ENCODE measurements at regions not wholly inside any gene's neighbourhood (a gene's known extent, or its start where the extent isn't known, plus 50 kb on each side); places are given as distances from the start of the nearest gene placed in this dataset.

DNA sequence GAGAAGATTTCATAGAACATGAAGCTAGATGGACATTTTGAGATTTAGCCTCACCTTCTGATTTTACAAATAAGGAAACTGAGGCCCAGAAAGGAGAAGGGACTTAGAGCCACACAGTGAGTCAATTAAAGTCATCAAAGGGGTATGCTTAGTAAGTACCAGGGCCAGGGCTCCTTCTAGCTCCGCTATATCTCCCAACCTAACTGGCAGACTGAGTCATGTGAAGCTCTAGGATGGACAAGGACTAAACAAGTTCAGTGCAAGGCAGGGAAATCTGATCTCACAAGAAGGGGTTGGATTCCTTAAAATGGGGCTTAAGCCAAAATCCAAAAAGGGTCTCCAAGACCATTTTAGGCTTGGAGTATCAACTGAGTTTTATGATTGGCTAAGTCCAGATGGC lies 215.8 kb downstream of the PHLDA1 start:
- TF ChIP-seq, protein P1, sequence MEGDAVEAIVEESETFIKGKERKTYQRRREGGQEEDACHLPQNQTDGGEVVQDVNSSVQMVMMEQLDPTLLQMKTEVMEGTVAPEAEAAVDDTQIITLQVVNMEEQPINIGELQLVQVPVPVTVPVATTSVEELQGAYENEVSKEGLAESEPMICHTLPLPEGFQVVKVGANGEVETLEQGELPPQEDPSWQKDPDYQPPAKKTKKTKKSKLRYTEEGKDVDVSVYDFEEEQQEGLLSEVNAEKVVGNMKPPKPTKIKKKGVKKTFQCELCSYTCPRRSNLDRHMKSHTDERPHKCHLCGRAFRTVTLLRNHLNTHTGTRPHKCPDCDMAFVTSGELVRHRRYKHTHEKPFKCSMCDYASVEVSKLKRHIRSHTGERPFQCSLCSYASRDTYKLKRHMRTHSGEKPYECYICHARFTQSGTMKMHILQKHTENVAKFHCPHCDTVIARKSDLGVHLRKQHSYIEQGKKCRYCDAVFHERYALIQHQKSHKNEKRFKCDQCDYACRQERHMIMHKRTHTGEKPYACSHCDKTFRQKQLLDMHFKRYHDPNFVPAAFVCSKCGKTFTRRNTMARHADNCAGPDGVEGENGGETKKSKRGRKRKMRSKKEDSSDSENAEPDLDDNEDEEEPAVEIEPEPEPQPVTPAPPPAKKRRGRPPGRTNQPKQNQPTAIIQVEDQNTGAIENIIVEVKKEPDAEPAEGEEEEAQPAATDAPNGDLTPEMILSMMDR (IDR thresholded peaks at IDR 0.05; ENCODE audit: insufficient read depth, low read length, poor library complexity, severe bottlenecking) = no peak
- no peaks in the 10 kb centered on the region for H3K27me3 ChIP-seq (ENCODE audit: control insufficient read depth, insufficient read depth, low read length)
- no peak for DNase-seq (ENCODE audit: low read depth)
- no peaks in the 10 kb centered on the region for H3K36me3 ChIP-seq (ENCODE audit: control insufficient read depth, insufficient read depth, low read length)
- no peak overlapping the region for H3K4me3 ChIP-seq (ENCODE audit: low read depth, low read length)

DNA sequence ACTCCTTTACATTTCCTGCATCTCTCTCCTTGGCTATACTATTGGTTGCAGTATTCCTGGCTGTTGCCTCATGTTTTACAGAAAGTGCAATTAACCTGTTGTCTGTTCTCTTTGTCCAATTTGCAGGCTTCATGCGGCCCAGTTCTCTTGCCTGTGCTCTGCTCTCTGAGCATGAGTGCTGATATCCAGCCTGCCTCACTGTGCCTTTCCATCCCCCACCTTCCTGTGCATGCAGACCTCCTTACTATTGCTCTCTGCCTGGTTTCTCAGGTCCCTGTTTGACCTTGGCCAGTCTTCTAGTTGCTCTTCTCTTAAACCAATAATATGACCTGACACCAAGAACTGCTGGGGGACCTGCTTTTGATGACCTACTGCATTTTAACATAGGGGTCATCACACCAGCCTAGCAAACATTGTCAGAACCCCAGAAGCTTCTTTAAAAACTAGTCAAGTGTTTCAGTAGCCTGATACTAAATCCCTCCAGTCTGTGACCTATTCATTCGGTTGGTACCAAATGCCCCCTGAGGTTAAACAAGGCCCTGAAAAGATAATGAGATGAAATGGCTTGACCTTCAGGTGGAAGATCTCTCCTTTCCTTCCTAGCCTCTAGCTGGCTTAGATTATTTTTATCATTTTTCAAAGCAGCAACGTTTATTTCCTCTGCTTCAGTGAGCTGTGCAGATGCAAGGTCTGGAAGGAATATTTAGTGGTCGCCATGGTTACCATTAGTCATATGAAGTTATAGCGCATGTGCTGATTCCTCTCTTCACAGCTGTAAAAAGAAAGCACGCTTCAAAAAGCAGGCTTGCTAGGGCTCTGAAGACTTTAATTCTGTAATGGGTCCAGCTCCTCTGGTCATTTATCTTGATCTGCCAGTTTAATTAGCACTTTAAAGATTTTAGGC lies 216.5 kb downstream of the PHLDA1 start:
- H3K4me3 ChIP-seq (ENCODE audit: low read depth, low read length) = no peak overlapping the region
- TF ChIP-seq, protein P1 (IDR thresholded peaks at IDR 0.05; ENCODE audit: insufficient read depth, low read length, poor library complexity, severe bottlenecking) = no peak
- H3K27me3 ChIP-seq (ENCODE audit: control insufficient read depth, insufficient read depth, low read length) = no peaks in the 10 kb centered on the region
- H3K36me3 ChIP-seq (ENCODE audit: control insufficient read depth, insufficient read depth, low read length) = no peaks in the 10 kb centered on the region
- DNase-seq (ENCODE audit: low read depth) = peak; percentile 92

DNA sequence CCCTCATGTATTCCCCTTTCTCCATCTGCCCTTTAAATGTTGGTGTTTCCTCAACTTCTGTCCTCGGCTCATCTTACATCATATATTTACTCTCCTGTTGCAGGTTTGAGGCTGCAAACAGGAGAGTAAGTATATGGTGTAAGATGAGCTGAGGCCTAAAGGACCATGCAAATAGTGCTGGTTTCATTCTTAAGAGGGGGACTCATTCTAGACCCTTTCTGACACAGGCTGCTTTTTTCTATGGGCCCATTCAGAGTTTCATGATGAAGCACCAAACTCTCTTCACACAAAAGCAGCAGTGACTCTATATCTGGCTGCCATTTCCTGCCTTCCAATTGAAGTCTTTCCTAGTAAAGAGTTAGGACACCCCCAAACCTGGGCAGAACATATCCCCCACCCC lies 218.5 kb downstream of the PHLDA1 start:
- no peaks in the 10 kb centered on the region for H3K36me3 ChIP-seq (ENCODE audit: control insufficient read depth, insufficient read depth, low read length)
- H3K4me3 ChIP-seq (ENCODE audit: low read depth, low read length) = no peak overlapping the region
- H3K27me3 ChIP-seq (ENCODE audit: control insufficient read depth, insufficient read depth, low read length) = no peaks in the 10 kb centered on the region
- TF ChIP-seq, protein P1 (IDR thresholded peaks at IDR 0.05; ENCODE audit: insufficient read depth, low read length, poor library complexity, severe bottlenecking) = no peak
- no peak for DNase-seq (ENCODE audit: low read depth)

DNA sequence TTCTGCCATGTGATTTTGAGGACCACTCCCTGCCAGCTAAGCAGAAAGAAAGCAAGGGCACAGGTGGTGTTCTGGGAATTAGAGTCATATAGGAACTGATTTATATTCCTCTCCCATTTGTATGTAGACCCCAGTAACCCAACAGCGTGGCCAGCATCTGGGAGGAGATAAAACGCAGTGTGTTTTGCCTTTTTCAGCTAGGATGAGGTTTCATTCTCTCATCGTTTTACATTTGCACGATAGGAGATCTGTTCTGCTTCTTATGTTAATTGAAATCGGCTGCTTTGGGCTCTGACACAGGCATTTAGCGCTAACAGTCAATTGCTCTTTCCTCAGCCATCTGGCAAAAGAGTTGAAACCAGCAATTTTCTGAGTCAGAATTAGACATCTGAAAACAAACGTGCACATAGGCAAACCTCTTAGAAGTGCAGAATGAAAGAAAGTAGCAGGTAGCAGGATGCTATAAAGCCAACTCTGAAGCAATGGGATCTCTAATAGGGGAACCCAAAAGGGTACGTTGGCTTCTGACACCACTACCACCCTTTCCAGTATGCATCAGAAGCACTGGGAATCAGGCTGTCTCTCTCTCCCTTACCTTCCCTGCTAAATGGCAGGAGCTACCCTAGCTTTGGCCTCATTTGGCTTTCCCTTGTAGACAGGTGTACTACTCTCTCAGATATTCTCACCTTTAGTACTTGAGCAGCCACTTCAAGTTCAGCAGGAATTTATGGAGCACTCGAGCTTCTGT lies 219.1 kb downstream of the PHLDA1 start:
- TF ChIP-seq, protein P1 (IDR thresholded peaks at IDR 0.05; ENCODE audit: insufficient read depth, low read length, poor library complexity, severe bottlenecking) = no peak
- Histone ChIP-seq H3K36me3 (ENCODE audit: control insufficient read depth, insufficient read depth, low read length) (no peaks in the 10 kb centered on the region), H3K27me3 (ENCODE audit: control insufficient read depth, insufficient read depth, low read length) (no peaks in the 10 kb centered on the region), H3K4me3 (ENCODE audit: low read depth, low read length) (no peak overlapping the region)
- DNase-seq (ENCODE audit: low read depth) = no peak

DNA sequence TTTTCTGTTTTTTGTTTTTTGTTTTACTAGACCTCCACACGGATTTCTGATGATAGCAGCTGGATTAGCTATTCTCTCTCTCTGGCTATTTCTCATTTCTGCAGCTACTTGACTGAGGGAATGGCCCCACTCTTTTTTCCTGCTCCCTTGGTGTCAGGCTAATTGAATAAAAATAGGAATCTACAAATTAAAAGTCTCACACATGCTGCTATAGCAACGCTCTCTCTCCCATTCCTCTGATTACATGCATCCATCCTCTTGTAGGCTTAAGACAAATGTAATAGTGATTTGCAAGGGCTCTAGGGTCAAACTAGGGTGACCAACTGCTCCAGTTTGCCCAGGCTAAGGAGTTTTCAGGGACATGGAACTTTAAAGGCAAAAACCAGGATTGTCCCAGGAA lies 221.8 kb downstream of the PHLDA1 start:
- Histone ChIP-seq H3K27me3 (ENCODE audit: control insufficient read depth, insufficient read depth, low read length) (no peaks in the 10 kb centered on the region), H3K4me3 (ENCODE audit: low read depth, low read length) (no peak overlapping the region), H3K36me3 (ENCODE audit: control insufficient read depth, insufficient read depth, low read length) (no peaks in the 10 kb centered on the region)
- no peak for DNase-seq (ENCODE audit: low read depth)
- TF ChIP-seq, protein P1 (IDR thresholded peaks at IDR 0.05; ENCODE audit: insufficient read depth, low read length, poor library complexity, severe bottlenecking) = no peak

Data from kidney epithelial cell (primary cell).